ENCODE measurements at regions not wholly inside any gene's neighbourhood (a gene's known extent, or its start where the extent isn't known, plus 50 kb on each side); places are given as distances from the start of the nearest gene placed in this dataset.

GRCh38 chr21:16047904-16048303 lies 318.1 kb downstream of the USP25 start:
- H3K4me3 Mint-ChIP-seq = no peak overlapping the region
- Histone ChIP-seq H3K4me3 (no peak overlapping the region), H4K20me1 (replicated peaks; ENCODE audit: insufficient read depth) (no peaks in the 10 kb centered on the region), H3F3A (replicated peaks; ENCODE audit: low read depth) (no peaks in the 10 kb centered on the region), H2AFZ (no peak overlapping the region), H3K4me1 (ENCODE audit: insufficient read depth) (no peaks in the 10 kb centered on the region), H3K36me3 (ENCODE audit: insufficient read depth) (no peaks in the 10 kb centered on the region), H3K27me3 (ENCODE audit: insufficient read depth) (no peaks in the 10 kb centered on the region), H3K4me2 (no peak overlapping the region), H3K27ac (ENCODE audit: low read depth) (no peak overlapping the region), H3K9me2 (ENCODE audit: insufficient read depth) (no peaks in the 10 kb centered on the region), H3K79me2 (replicated peaks; ENCODE audit: insufficient read depth) (no peaks in the 10 kb centered on the region)
- no peaks in the 10 kb centered on the region for H3K36me3 Mint-ChIP-seq (ENCODE audit: low read depth)
- no peak for DNase-seq (ENCODE audit: low spot score)
- H3K9me3 Mint-ChIP-seq = no peaks in the 10 kb centered on the region; the same call in 2 of the 3 replicates
- TF ChIP-seq POLR2AphosphoS5 (IDR thresholded peaks at IDR 0.05; ENCODE audit: low read depth) = no peak
- TF ChIP-seq EZH2phosphoT487 (IDR thresholded peaks at IDR 0.05; ENCODE audit: unreplicated experiment) = no peak
- no peak for TF ChIP-seq STAT1 (IDR thresholded peaks at IDR 0.05; ENCODE audit: unreplicated experiment)
- no peak for TF ChIP-seq CREB1 (CRISPR knock-in tag; IDR thresholded peaks at IDR 0.05; ENCODE audit: low read depth)
- TF ChIP-seq, protein P1, sequence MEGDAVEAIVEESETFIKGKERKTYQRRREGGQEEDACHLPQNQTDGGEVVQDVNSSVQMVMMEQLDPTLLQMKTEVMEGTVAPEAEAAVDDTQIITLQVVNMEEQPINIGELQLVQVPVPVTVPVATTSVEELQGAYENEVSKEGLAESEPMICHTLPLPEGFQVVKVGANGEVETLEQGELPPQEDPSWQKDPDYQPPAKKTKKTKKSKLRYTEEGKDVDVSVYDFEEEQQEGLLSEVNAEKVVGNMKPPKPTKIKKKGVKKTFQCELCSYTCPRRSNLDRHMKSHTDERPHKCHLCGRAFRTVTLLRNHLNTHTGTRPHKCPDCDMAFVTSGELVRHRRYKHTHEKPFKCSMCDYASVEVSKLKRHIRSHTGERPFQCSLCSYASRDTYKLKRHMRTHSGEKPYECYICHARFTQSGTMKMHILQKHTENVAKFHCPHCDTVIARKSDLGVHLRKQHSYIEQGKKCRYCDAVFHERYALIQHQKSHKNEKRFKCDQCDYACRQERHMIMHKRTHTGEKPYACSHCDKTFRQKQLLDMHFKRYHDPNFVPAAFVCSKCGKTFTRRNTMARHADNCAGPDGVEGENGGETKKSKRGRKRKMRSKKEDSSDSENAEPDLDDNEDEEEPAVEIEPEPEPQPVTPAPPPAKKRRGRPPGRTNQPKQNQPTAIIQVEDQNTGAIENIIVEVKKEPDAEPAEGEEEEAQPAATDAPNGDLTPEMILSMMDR (conservative IDR thresholded peaks at IDR 0.05; ENCODE audit: low read depth in 2 of 2) = no peak
- TF ChIP-seq EZH2 (IDR thresholded peaks at IDR 0.05; ENCODE audit: low read depth, unreplicated experiment) = no peak
- TF ChIP-seq JUNB (IDR thresholded peaks at IDR 0.05; ENCODE audit: unreplicated experiment) = no peak
- TF ChIP-seq ETS1 (IDR thresholded peaks at IDR 0.05) = no peak
- TF ChIP-seq, protein P2, sequence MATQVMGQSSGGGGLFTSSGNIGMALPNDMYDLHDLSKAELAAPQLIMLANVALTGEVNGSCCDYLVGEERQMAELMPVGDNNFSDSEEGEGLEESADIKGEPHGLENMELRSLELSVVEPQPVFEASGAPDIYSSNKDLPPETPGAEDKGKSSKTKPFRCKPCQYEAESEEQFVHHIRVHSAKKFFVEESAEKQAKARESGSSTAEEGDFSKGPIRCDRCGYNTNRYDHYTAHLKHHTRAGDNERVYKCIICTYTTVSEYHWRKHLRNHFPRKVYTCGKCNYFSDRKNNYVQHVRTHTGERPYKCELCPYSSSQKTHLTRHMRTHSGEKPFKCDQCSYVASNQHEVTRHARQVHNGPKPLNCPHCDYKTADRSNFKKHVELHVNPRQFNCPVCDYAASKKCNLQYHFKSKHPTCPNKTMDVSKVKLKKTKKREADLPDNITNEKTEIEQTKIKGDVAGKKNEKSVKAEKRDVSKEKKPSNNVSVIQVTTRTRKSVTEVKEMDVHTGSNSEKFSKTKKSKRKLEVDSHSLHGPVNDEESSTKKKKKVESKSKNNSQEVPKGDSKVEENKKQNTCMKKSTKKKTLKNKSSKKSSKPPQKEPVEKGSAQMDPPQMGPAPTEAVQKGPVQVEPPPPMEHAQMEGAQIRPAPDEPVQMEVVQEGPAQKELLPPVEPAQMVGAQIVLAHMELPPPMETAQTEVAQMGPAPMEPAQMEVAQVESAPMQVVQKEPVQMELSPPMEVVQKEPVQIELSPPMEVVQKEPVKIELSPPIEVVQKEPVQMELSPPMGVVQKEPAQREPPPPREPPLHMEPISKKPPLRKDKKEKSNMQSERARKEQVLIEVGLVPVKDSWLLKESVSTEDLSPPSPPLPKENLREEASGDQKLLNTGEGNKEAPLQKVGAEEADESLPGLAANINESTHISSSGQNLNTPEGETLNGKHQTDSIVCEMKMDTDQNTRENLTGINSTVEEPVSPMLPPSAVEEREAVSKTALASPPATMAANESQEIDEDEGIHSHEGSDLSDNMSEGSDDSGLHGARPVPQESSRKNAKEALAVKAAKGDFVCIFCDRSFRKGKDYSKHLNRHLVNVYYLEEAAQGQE (IDR thresholded peaks at IDR 0.05; ENCODE audit: unreplicated experiment) = no peak
- no peak for TF ChIP-seq NANOG (IDR thresholded peaks at IDR 0.05; ENCODE audit: borderline replicate concordance)
- no peak for TF ChIP-seq ZNF462 (CRISPR knock-in tag; IDR thresholded peaks at IDR 0.05)
- no peak for TF ChIP-seq ZNF331 (CRISPR knock-in tag; IDR thresholded peaks at IDR 0.05; ENCODE audit: low read depth)
- no peak for TF ChIP-seq ZNF114 (CRISPR knock-in tag; IDR thresholded peaks at IDR 0.05)
- no peaks in the 10 kb centered on the region for H3K4me1 Mint-ChIP-seq
- no peak for ATAC-seq
- H3K27me3 Mint-ChIP-seq (ENCODE audit: insufficient read depth, low read depth, poor library complexity) = no peaks in the 10 kb centered on the region
- no peak overlapping the region for H3K27ac Mint-ChIP-seq

Measured in GM23338 (cell line).